GM18873 (cell line): ENCODE measurements at regions not wholly inside any gene's neighbourhood (a gene's known extent, or its start where the extent isn't known, plus 50 kb on each side); places are given as distances from the start of the nearest gene placed in this dataset.

Experiments
- ATAC-seq: cut with Tn5 transposase; IDR thresholded peaks from one replicate; pipeline ENCODE4 v1.9.1; 2021; ENCODE audit warnings: mild to moderate bottlenecking, moderate library complexity, moderate number of reproducible peaks; ENCODE audit not compliant: unreplicated experiment, low FRiP score

DNA sequence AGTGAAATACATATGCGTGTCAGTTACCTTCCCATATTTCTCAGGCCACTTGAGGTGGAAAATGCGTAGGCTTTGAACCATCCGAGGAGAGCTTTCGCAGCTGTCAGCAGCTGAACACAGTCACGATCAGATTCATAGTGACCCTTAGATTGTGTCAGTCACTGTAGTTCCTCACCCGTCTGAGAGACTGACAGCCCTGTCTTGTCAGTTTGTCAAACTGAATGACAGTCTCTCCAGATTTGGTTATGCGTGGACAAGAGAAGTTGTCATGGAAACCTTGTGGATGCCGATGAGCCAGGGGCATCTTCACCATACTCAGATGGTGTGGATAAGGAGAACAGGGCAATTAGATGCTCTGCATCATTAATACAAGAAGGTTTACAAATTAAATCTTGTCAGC, 546.3 kb downstream of the TYW1 start:
- no peak for ATAC-seq

DNA sequence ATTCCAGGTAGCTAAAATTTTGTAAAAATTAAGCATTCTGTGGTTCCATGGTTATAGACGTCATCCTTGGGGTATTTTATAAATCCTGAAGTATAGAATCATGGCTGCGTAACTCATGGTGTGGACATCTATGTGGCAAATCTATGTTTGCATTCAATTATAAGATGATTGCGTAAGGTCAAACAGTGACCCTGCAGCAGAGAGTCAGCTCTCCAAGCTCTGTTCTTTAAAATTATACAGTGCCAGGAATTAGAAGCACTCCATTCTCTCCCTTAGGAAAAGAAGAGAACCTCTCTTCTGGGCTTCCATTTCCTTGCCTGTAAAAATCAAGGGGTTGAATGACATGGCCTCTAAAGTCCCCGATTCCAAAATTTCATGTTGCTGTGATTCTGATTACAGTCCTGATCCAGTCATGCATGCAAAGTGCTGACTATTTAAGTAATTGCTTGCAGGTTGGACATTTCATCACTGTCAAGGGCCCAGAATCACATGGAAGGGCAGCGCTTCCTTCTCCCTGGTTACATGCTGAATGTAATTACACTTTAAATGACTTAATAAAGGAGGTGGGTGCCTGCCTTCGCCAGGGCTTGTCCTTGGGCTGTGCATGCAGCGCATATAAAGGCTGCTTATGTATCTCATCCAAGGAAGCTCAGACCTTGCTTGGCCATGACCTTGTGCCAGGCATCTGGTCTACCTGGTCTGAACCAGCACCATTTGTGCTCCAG, 550.7 kb downstream of the TYW1 start:
- no peak for ATAC-seq

DNA sequence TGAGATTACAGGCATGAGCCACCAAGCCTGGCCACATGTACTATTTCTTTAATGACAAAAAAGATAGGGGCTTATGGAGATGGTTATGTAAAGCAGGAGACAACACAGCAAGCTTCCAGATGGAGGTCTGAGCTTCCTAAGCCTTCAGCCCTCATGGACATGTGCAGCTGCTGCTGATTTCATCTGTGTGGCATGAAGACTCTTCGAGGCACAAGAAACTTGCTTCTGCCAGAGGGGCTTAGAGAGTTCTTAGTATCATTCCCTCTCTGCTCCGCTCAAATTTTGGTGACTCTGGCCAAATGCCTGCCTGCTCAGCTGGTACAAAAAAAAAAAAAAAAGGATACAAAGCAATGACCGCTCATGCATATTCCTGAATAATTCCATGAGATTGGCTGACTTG, 552.5 kb downstream of the TYW1 start:
- ATAC-seq: no peak

DNA sequence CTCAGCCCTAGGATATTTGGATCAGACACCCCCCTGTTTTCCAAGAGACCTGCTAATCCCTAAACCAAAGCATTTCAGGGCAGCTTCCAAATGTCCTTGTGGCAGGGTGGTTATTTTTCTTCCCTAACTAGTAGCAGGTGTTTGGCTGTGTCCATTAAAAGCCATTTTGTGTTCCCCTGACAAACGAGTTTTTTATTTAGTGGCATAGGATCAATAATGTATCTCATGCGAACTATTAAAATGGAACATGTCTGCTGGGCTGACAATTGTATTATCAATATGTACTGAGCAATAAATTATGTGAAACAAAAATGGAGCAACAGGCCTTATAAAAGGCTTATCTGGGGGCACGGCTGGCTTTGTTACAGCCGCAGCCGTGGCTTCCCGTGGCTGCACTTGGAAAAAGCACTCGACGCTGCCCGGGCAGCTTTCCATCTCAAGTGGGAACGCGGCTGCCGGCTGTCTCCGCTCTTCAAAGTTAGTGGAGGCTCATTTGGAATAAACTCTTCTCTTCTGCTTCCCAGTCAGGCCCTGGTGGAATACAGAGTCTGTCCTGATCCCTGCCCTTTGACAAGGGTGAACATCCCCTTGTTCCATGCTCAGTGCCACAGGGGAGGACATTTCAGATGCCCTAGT, 554.3 kb downstream of the TYW1 start:
- ATAC-seq: no peak

DNA sequence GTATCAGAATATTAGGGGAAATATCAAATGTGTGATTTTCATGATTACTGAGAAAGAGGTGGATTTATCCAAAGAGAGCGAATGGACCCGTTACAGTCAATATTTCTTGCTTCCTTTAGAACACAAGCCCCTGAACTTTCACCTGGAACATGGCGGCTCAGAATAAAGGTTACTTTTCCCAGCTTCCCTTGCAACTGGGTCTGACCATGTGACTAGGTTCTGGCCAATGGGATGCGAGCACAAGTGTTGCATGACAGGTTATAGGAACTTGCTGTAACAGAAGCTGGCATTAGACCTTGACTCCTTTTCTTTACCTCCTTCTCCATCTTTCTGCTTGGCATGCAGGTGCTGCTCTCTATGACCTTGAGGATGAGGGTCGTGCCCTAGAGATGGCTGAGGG, 556.1 kb downstream of the TYW1 start:
- ATAC-seq: no peak

DNA sequence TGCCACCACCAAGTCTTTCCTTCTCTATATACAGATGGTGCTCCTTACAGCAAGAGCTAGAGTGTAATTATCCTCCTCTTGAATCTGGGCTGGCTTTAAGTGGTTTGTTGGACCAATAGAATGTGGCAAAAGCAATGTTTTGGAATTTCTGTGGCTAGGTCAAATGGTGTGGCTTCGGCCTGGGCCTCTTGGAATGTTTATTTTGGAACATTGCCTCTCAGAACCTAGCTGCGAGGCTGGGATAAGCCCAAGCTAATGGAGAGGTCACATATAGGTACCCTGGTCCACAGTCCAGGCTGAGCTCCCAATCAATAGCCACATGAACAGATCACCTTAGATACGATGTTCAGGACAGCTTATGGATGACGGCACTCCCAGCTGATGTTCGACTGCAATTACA, 556.7 kb downstream of the TYW1 start:
- no peak for ATAC-seq

DNA sequence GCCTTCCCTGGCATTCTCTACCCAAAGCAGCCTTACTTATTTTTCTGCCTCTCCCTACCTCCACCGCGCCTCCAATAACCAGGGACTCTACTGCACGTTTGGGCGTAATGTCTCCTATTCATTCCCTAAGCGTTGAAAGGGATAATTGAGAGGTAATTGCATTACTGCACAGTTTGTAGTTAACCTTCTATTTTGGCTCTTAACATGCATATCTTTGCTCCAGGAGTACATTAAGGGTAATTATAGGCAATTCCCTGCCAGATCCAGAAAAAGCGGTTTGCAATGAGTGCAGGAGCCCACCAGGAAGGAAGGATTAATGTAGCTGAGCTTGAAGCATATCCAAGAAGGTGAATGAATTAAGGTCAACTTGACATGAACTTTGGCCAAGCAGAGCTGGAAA, 558.4 kb downstream of the TYW1 start:
- ATAC-seq: no peak

DNA sequence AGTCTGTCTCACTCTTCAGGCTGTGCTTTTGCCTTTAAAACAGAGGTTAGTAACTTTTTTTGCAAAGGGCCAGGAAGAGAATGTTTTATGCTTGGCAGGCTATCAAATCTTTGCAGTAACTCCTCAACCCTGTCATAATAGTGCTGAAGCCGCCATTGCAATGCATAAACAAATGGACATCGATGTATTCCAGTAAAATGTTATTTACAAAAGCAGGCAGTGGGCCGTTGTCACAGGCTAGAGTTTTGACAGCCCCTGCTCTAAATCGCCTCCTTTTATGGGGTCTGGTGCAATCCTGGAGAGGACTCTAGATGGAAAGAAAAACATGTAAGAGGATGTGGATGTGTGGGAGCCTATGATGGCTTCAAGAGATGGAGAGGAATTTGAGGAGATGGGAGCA, 568.3 kb downstream of the TYW1 start:
- no peak for ATAC-seq

DNA sequence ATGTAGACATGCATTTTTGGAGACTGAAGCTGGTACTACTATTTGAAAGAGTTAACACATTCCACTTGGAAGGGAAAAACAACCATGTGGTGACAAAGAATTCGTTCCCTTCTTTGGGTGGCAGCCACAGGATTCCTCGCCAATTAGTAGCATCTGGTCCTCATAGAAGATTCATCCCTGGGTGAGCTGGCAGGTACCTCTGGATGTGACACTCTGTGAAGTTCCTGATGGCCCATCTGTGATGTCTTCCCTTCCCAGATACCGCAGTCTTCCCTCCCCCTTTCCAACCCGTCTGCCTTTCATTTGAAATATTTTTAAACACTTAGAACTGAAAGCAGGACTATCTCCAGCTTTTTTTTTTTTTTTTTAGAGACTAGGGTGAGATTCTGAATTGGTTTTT, 569.5 kb downstream of the TYW1 start:
- ATAC-seq: no peak

DNA sequence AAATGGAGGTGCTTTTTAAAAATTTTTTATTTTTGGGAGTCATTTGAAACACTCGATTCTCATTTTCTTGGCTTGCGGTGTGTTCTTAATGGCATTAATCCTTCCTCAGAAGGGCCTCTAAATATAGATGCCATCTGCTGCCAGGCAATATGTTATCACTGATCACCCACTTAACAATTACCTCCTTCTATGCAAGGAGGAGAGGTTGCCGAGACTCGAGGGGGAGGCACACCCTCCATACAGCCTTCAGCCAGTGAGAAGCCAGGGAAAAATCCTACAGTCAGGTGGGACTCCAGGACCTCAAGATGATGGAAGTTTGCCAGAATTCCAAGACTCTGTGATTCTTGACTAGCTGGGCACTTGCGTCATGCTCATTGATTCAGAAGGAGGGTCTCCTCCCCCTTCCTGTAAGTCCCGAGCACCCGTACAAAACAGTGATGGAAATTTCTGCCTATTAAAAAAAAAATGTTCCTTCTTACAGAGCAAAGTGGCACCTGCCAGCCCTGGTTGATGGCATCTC, 574.5 kb downstream of the TYW1 start:
- no peak for ATAC-seq

DNA sequence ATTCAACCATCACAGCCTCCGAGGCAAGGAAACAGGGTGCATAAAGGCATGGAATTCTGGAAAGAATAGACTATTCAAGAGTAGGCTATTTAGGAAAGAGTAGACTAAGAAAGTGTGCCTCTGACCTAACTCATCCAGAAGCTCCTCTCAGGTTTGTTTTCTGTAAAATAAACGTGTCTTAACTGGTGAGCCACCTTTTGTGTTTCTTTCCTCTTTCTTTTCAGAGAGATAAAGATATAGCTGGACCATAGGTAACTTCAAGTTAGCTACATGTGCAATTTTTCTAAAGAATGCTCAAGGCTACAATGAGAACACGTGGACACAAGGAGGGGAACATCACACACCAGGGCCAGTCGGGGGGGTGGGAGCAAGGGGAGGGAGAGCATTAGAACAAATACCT, 577.0 kb downstream of the TYW1 start:
- no peak for ATAC-seq

DNA sequence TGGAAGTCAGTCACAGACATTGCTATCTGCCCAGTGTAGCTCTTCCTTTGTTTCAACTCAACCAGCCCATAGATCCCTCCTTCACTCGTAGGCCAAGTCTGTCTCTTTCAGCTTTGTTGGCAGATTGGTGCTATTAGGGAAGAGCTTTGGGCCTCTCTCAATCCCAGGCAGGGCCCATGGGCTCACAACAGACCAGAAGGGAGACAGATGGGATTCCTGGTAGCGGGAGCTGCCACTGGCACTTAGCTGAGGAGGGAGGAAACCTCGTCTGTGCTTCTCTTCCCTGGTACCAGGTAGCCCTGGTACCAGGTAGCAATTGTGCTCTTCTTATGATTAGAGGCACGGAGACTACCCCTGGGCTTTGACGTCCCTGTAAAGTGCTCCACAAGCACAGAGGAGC, 592.0 kb downstream of the TYW1 start:
- ATAC-seq: no peak

DNA sequence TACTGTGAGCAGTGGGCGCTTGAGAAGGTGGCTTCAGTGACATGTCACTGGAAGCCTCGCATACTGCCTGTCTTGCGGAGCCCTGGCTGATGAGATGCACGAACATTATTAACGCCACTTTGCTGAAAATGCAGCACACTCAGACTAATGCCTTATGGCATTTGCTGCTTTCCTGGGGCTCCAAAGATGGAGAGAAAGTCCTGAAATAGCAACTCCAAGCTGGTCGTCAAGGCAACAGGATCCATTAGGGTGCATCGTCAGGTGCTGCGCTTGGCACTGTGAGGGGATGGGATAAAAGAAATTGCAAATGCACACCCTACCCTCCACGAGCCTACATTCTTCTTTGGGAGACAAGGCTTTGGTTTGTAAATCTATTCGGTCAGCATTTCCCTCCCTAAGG, 592.5 kb downstream of the TYW1 start:
- no peak for ATAC-seq

DNA sequence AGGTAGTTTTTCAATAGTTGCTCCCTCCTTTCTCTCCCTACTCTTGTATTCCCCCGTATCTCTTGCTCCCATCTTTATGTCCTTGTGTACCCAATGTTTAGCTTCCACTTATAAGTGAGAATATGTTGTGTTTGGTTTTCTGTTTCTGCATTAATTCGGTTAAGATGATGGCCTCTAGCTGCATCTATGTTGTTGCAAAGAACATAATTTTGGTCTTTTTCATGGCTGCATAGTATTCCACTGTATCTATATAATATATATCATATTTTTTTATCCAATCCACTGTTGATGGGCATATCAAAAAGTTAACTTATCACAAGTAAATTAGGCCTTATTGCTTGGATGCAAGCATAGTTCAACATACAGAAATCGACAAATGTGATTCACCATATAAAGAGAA, 594.0 kb downstream of the TYW1 start:
- no peak for ATAC-seq

DNA sequence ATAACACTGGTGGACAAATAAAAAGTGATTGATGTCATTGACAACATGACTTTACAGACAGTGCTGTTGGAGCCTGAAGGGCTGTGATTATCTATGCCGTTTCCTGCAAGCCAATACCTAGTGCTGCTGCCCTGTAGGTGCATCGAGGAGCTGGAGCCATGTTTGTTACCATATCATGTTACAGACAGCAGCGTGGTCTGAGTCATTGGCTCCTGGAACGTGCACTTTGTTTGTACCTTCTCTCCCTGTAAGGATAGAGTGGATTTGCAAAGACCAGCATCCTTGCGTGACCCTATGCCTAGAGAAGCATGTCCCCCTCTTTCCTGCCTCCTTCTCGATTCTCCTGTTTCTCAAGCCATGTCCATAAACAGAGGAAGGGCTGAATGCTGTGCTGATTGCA, 597.2 kb downstream of the TYW1 start:
- no peak for ATAC-seq

DNA sequence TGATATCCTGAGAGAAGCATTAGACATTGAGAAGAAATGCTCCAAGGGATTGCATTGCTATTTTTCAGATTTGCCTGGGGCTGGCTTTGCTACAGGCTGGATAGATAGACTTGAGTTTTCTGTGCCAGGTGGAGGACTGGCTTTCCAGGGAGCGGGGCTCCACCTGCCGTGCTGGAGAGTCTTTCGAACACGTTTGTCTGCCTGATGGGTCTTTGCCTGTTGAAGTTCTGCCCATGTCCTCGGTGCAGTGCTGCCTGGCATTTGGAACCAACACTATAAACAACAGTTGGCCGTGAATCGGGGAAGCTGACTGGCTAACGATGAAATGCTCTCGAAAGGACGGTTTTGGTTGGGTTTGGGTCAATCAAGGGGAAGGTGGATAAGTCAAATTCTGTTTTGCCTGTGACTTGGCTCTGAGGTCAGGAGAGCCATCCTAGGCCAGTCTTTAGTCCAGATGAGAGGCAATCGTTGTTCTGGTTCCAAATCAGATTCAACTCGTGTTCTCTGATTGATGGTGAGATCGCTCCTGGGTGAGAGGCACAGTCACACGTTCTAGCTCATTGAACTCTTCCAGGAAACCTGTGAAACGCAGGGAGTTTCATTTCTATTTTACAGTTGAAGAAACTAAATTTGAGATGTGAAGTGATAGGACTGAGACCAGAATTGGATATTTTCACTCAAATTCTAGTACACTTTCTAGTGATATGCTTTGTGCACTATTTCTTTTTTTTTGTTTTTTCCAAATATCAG, 599.0 kb downstream of the TYW1 start:
- no peak for ATAC-seq

DNA sequence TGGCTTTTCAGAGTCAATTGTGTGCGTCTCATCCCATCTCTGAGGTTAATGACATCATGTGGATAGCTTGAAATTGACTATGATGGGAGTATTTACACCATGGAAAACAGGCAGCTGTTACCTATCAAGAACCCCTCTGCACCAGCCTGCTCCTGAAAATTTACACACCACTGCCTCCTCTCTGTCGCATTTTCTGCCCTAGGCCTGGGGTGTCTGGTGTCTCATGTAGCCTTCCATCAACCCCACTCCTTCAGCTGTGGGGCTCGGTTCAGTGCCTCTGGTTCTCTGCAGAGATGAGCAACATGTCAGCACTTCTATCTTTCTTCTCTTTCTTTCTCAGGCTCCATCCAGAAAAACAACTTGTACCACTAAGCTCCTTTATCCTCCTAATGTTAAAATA, 600.5 kb downstream of the TYW1 start:
- ATAC-seq: no peak

DNA sequence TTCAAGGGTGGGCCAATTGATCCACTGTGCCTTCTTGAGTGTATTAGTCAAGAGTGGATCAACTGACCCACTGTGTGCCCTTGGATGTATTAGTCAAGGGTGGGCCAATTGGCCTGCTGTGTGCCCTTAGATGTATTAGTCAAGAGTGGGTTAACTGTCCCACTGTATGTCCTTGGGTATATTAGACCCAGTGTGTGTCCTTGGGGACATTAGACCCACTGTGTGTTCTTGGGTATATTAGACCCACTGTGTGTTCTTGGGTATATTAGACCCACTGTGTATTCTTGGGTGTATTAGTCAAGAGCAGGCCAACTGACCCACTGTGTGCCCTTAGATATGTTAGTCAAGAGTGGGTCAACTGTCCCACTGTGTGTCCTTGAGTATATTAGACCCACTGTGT, 601.8 kb downstream of the TYW1 start:
- ATAC-seq: no peak

DNA sequence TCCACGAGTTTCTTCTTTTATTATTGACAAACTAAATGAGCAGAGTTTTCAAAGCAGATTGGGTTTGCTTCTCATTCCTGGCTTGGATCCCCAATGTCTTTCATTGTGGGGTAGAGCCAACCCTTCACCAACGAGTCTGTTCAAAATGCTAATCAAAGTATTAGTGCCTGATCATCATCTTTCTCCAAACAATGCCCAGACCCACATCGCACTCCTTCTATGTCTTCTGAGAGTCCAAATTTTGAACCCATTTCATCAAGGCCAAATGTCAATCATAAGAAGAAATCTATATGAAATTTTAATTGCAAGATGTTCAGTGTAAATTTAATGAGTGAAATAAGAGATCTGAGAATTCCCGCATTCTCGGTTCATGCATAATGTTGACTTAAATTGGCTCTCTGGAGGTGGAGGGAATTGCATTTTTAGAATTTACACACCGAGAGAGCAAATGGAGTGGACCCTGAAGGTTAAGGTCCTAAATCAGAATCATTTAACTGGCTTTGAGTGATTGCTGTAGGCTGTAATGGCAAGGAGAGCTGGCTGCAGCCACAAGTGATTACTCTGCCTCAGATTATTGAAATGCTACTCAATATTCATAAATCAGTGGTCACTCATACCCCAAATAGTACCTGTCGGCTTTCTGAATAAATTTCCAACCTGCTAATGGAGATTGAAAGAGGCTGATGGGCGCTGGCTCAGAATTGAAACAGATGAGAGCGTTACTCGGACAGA, 602.9 kb downstream of the TYW1 start:
- ATAC-seq: no peak

DNA sequence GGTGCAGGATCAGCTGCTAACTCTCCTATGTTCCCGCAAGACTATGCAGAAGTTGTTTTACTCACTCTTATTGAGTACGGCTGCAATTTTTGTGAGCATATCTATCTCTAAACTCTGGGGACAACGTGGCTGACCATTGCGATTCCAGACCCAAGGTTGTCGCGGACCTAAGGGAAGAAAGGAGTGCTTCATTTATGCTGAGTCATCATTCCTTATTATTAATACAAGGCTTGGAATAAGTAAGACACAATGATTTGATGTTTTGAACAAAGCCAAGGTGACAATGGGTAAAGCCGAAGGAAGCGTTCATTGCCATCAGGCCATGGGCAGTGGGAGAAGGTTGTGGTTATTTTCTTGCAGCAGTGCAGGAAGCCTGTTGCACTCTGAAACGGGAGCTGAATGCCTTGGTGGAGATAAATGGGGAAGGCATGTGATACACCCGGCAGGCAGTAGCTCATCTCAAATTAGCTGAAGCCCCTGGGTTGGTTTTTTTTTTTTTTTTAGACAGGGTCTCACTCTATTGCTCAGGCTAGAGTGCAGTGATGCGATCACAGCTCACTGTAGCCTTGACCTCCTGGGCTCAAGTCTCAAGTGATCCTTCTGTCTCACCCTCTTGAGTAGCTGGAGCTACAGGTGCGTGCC, 605.7 kb downstream of the TYW1 start:
- no peak for ATAC-seq
